ENCODE measurements at regions not wholly inside any gene's neighbourhood (a gene's known extent, or its start where the extent isn't known, plus 50 kb on each side); places are given as distances from the start of the nearest gene placed in this dataset.

DNA sequence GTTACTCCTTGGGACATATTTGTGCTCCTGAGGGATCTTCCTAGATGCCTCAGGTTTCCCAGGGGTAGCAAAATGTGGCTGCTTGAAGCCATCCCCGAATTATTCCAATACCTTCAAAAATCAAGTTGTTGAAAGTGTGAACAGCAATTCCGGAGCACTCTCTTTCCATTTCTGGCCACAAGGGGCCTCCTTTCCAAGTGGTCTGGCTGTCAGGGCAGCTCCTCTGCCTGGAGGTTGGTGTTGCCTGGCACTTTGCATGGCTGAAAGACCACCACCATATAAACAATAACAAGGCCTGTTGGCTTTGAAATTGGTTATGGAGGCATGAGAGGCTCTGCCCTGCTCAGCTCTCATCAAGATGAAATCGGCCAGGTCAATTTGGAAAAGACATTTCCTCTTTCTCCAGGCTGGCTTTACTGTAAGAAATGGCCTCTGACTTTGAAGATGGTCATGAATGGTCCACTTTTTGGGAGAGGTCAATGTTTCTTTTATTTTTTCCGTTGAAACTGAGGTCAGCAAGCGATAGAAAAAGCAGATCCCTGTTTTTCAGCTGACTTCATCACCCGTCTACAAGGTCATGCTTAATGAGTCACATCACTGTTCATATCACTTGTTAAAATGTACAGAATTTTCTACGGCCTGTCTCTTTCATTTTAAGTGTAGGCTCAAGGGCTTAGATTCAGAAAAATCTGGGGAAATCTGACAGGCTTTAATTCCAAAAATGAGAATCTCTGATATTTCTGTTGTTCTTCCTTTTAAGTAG, 481.1 kb upstream of the ZNF608 start:
- Histone ChIP-seq H3K27ac (no peak overlapping the region), H3K27me3 (no peaks in the 10 kb centered on the region), H3K4me3 (no peak overlapping the region), H3K9me3 (no peaks in the 10 kb centered on the region), H3K36me3 (no peaks in the 10 kb centered on the region), H3K4me1 (peaks cover 0 to 3% (median 0%) of the 10 kb centered on the region in 4 donors)
- no peak for TF ChIP-seq POLR2A (IDR thresholded peaks at IDR 0.05)
- TF ChIP-seq, protein P1, sequence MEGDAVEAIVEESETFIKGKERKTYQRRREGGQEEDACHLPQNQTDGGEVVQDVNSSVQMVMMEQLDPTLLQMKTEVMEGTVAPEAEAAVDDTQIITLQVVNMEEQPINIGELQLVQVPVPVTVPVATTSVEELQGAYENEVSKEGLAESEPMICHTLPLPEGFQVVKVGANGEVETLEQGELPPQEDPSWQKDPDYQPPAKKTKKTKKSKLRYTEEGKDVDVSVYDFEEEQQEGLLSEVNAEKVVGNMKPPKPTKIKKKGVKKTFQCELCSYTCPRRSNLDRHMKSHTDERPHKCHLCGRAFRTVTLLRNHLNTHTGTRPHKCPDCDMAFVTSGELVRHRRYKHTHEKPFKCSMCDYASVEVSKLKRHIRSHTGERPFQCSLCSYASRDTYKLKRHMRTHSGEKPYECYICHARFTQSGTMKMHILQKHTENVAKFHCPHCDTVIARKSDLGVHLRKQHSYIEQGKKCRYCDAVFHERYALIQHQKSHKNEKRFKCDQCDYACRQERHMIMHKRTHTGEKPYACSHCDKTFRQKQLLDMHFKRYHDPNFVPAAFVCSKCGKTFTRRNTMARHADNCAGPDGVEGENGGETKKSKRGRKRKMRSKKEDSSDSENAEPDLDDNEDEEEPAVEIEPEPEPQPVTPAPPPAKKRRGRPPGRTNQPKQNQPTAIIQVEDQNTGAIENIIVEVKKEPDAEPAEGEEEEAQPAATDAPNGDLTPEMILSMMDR (IDR thresholded peaks at IDR 0.05) = peak in 2 of 5 experiments; percentile 10 to 29
- no peak for DNase-seq (ENCODE audit: low spot score in 2 of 2)
- 62 to 75% methylated on average over 7 of the region's 7 CpGs for WGBS, 2 donors

- peaks cover 0 to 3% (median 0%) of the 10 kb centered on the region in 4 donors for H3K4me1 ChIP-seq
- no peaks in the 10 kb centered on the region for H3K9me3 ChIP-seq
- TF ChIP-seq, protein P1 (IDR thresholded peaks at IDR 0.05) = no peak
- TF ChIP-seq POLR2A (IDR thresholded peaks at IDR 0.05) = no peak
- H3K27ac ChIP-seq = no peak overlapping the region
- DNase-seq (ENCODE audit: low spot score in 2 of 2) = no peak
- no peaks in the 10 kb centered on the region for H3K36me3 ChIP-seq
- no peak overlapping the region for H3K4me3 ChIP-seq
- 48 to 52% methylated on average over 4 of the region's 4 CpGs for WGBS, 2 donors
- no peaks in the 10 kb centered on the region for H3K27me3 ChIP-seq
Measured at GRCh38 chr5:125228363-125229070, 482.1 kb upstream of the ZNF608 start.

DNA sequence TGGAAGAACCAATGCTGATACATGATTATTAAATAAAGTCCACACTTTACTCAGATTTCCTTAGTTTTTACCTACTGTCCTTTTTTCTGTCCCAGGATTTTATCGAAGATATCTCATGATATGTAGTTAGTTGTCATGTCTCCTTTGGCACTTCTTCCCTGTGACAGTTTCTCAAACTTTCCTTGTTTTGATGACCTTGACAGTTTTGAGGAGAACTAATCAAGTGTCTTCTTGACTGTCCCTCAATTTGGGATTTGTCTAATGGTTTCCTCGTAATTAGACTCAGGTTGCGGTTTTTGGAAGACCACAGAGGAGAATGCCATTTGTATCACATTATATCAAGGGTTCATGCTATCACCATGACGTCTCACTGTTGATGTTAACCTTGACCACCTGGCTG, 483.1 kb upstream of the ZNF608 start:
- H3K4me3 ChIP-seq = no peak overlapping the region
- H3K27ac ChIP-seq = no peak overlapping the region
- no peaks in the 10 kb centered on the region for H3K9me3 ChIP-seq
- WGBS, 2 donors = 93 to 98% methylated on average over 4 of the region's 4 CpGs
- no peaks in the 10 kb centered on the region for H3K27me3 ChIP-seq
- no peak for DNase-seq (ENCODE audit: low spot score in 2 of 2)
- H3K36me3 ChIP-seq = no peaks in the 10 kb centered on the region
- TF ChIP-seq, protein P1 (IDR thresholded peaks at IDR 0.05) = no peak
- peaks cover 0 to 3% (median 0%) of the 10 kb centered on the region in 4 donors for H3K4me1 ChIP-seq

GRCh38 chr5:125232779-125233230, 486.4 kb upstream of the ZNF608 start:
- Histone ChIP-seq H3K9me3 (no peaks in the 10 kb centered on the region), H3K27ac (no peak overlapping the region), H3K4me1 (peaks cover 0 to 14% (median 0%) of the 10 kb centered on the region in 4 donors), H3K36me3 (no peaks in the 10 kb centered on the region), H3K4me3 (no peak overlapping the region), H3K27me3 (no peaks in the 10 kb centered on the region)
- TF ChIP-seq EP300 (IDR thresholded peaks at IDR 0.05) (peak in 1 of 2 donors; percentile 16), POLR2A (IDR thresholded peaks at IDR 0.05) (no peak)
- whole genome bisulfite sequencing, 2 donors = 62% methylated on average over 3 of the region's 3 CpGs
- DNase-seq (ENCODE audit: low spot score in 2 of 2) = no peak

DNA sequence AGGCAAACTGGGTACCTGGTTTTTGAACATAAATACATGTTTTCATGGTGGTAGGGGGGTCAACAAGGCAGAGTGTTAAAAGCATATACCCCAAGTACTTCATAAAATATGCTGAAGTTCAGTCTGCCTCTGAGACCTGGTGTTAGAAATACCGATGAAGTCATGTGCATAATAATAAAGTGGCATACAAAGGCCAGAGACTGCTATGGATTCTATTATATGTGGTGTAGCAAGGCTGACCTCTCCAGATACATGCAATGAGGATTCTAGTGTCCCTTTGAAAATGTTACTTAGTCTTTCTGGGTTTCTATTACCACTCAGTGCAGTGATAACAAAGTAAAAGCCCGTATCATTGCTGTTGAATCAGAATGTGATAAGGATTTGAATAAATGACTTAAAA, 487.5 kb upstream of the ZNF608 start:
- TF ChIP-seq EP300 (IDR thresholded peaks at IDR 0.05) (no peak), POLR2A (IDR thresholded peaks at IDR 0.05) (no peak)
- TF ChIP-seq, protein P1 (IDR thresholded peaks at IDR 0.05) = no peak
- H3K36me3 ChIP-seq = no peaks in the 10 kb centered on the region
- H3K4me1 ChIP-seq = peaks cover 0 to 14% (median 0%) of the 10 kb centered on the region in 4 donors
- no peak overlapping the region for H3K27ac ChIP-seq
- WGBS, 2 donors = 59 to 69% methylated on average over 2 of the region's 2 CpGs
- H3K27me3 ChIP-seq = no peaks in the 10 kb centered on the region
- H3K9me3 ChIP-seq = no peaks in the 10 kb centered on the region
- DNase-seq (ENCODE audit: low spot score in 2 of 2) = no peak
- H3K4me3 ChIP-seq = no peak overlapping the region

Measured in tibial nerve (tissue), 4 donors.